Suprapubic skin (tissue), 4 donors: ENCODE measurements at regions not wholly inside any gene's neighbourhood (a gene's known extent, or its start where the extent isn't known, plus 50 kb on each side); places are given as distances from the start of the nearest gene placed in this dataset.

Source experiments
- DNase-seq, 2 donors: peaks; one replicate each; pipeline ENCODE4 v3.0.0-alpha.2; 2019; ENCODE audit warnings: low spot score in 2 of 2
- H3K27ac ChIP-seq: fragments of 200-600 bp; sonication (generic); one replicate; pipeline ENCODE4 v1.5.1; 2019
- H3K27me3 ChIP-seq: fragments of 200-600 bp; sonication (generic); one replicate; pipeline ENCODE4 v1.5.1; 2019
- H3K36me3 ChIP-seq: fragments of 200-600 bp; sonication (generic); one replicate; pipeline ENCODE4 v1.5.1; 2019
- H3K4me1 ChIP-seq: fragments of 200-600 bp; sonication (generic); one replicate; pipeline ENCODE4 v1.5.1; 2019
- H3K4me3 ChIP-seq: fragments of 200-600 bp; sonication (generic); one replicate; pipeline ENCODE4 v1.5.1; 2019; ENCODE audit warnings: mild to moderate bottlenecking
- H3K9me3 ChIP-seq: fragments of 200-600 bp; sonication (generic); one replicate; pipeline ENCODE4 v1.5.1; 2019
- CTCF ChIP-seq, 2 donors: fragments of 200-600 bp in 1 of 2; fragments of 450-650 bp in 1 of 2; sonication (generic) in 1 of 2; IDR thresholded peaks; one replicate each; pipeline ENCODE4 v1.5.1; 2016 to 2019; ENCODE audit warnings: antibody characterized with exemption in 2 of 2, mild to moderate bottlenecking in 1 of 2, moderate library complexity in 1 of 2
- EP300 ChIP-seq: sonication (generic); formaldehyde crosslinking; IDR thresholded peaks from one replicate; pipeline ENCODE4 v1.6.1; 2017; ENCODE audit warnings: antibody characterized with exemption
- POLR2A ChIP-seq, 2 donors: fragments of 450-650 bp; IDR thresholded peaks; one replicate each; pipeline ENCODE4 v1.6.1; 2017; ENCODE audit warnings: antibody characterized with exemption in 2 of 2, mild to moderate bottlenecking in 2 of 2, moderate library complexity in 2 of 2
- POLR2AphosphoS5 ChIP-seq, 3 donors: sonication (generic); formaldehyde crosslinking; IDR thresholded peaks; one replicate each; pipeline ENCODE4 v1.6.1; 2017; ENCODE audit warnings: antibody characterized with exemption in 3 of 3
- WGBS: methylation state at CpG from one replicate; pipeline ENCODE4 v1.1.5; 2018; 5-methylcytosine and 5-hydroxymethylcytosine counted together

DNA sequence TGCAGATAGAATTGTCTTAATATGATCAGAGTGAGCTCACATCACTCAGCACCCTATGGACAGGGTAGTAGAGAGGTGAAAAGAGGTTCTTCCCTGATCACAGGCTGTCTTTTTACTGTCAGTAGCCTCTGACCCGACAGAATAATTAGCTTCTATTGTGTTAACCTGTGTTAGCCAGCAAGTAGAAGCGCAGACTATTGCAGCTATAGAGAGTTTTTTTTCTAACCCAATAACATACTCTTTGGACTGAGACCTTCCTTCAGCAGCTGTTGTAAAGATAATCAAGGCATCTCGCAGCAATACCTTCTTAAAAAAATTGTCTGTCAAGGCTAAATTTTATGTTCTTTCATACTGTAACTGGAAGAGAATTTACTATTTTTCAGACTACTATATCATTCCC, 670.4 kb downstream of the ADCYAP1 start:
- no peaks in the 10 kb centered on the region for H3K27me3 ChIP-seq
- no peaks in the 10 kb centered on the region for H3K4me1 ChIP-seq
- DNase-seq: no peak
- H3K27ac ChIP-seq: no peak overlapping the region
- no peaks in the 10 kb centered on the region for H3K9me3 ChIP-seq
- WGBS: 40% methylated on average over 3 of the region's 3 CpGs
- H3K36me3 ChIP-seq: no peaks in the 10 kb centered on the region
- H3K4me3 ChIP-seq: no peak overlapping the region
- TF ChIP-seq CTCF (IDR thresholded peaks at IDR 0.05) (no peak), POLR2A (IDR thresholded peaks at IDR 0.05) (no peak), EP300 (no peak), POLR2AphosphoS5 (IDR thresholded peaks at IDR 0.05) (no peak)

DNA sequence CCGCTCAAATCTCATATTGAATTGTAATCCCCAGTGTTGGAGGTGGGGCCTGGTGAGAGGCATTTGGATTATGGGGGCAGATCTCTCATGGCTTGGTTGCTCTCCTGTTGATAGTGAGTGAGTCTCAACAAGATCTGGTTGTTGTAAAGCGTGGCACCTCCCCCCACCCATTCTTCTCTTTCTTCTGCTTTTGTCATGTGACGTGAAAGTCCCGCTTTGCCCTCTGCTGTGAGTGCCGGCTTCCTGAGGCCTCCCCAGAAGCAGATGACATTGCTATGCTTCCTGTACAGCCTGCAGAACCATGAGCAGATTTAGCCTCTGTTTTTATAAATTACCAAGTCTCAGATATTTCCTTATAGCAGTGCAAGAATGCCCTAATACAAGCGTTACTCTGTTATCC, 673.8 kb downstream of the ADCYAP1 start:
- H3K27ac ChIP-seq: no peak overlapping the region
- DNase-seq: no peak
- no peaks in the 10 kb centered on the region for H3K27me3 ChIP-seq
- no peaks in the 10 kb centered on the region for H3K4me1 ChIP-seq
- TF ChIP-seq POLR2A (IDR thresholded peaks at IDR 0.05) (no peak), POLR2AphosphoS5 (IDR thresholded peaks at IDR 0.05) (no peak), EP300 (no peak), CTCF (IDR thresholded peaks at IDR 0.05) (no peak)
- no peak overlapping the region for H3K4me3 ChIP-seq
- H3K36me3 ChIP-seq: no peaks in the 10 kb centered on the region
- no peaks in the 10 kb centered on the region for H3K9me3 ChIP-seq
- WGBS: 80% methylated on average over 6 of the region's 6 CpGs

DNA sequence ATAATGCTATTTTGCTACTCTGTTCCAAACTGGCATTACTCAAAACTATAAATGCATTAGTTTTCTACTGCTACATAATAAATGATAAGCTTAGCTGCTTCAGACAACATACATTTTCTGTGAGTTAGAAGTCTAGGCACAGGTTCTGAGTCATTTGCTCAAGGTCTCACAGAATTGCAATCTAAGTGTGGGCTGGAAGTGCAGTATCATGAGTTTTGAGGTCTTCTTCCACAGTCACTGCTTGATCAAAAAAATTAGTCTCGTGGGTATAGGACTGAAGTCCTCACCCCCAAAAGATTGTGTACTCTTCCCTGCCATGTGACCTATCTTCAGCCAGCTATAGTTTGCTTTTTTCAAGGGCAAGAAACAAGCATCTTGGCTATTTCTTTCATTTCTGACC, 676.9 kb downstream of the ADCYAP1 start:
- no peak for DNase-seq
- 71% methylated on average over 1 of the region's 1 CpG for WGBS
- no peak overlapping the region for H3K4me3 ChIP-seq
- H3K27me3 ChIP-seq: no peaks in the 10 kb centered on the region
- TF ChIP-seq EP300 (no peak), CTCF (IDR thresholded peaks at IDR 0.05) (no peak)
- H3K4me1 ChIP-seq: no peaks in the 10 kb centered on the region
- no peaks in the 10 kb centered on the region for H3K36me3 ChIP-seq
- H3K27ac ChIP-seq: no peak overlapping the region
- no peaks in the 10 kb centered on the region for H3K9me3 ChIP-seq

DNA sequence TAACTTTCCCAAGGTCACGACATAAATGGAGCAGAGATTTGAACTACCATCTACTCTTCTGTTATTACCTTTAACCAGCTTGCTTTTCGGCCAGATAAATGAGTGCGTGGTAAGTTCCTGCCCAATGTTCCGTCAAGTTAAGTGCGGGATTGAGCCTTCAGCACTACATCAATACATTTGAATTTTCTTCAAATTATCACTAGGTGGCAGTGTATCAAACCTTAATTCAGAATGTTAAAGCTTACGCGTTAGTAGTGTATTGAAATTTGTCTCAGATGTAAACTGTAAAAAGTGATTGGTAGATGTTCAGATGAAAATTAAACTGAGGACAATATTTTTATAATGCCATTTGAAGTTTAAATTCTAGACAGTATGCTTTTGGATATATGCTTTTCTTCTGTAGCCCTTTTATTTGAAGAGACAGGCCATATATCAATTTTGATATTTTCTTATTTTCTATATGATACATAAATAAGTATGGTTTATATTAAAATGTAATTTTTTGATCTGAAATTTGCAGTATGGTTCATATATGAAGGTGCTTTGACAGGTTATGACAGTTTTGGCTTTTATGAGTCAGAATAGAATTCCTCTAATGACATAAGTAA, 681.3 kb downstream of the ADCYAP1 start:
- Histone ChIP-seq H3K36me3 (no peaks in the 10 kb centered on the region), H3K4me1 (no peaks in the 10 kb centered on the region), H3K27ac (no peak overlapping the region), H3K9me3 (no peaks in the 10 kb centered on the region), H3K4me3 (no peak overlapping the region), H3K27me3 (no peaks in the 10 kb centered on the region)
- TF ChIP-seq EP300 (no peak), CTCF (IDR thresholded peaks at IDR 0.05) (peak in 1 of 2 donors; percentile 33), POLR2AphosphoS5 (IDR thresholded peaks at IDR 0.05) (no peak), POLR2A (IDR thresholded peaks at IDR 0.05) (no peak)
- DNase-seq: no peak
- WGBS: 5% methylated on average over 7 of the region's 7 CpGs

DNA sequence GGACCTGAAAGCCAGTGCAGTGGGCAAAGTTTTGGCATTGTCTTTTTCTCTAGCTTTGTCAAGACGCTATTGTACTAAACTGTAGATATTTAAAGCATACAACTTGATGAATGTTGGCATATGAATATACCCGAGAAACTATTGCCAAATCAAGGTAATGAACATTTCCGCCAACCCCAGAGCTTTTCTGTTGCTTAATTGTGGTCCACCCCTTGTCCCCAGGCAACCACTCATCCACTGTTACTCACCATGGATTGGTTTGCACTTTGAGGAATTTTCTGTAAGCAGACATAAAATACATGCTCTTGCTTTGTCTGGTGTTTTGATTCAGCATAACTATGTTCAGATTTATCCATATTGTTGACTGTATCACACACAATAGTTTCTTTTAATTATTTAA, 688.4 kb downstream of the ADCYAP1 start:
- no peak overlapping the region for H3K4me3 ChIP-seq
- no peaks in the 10 kb centered on the region for H3K9me3 ChIP-seq
- no peak for DNase-seq
- H3K27me3 ChIP-seq: no peaks in the 10 kb centered on the region
- WGBS: 60% methylated on average over 3 of the region's 3 CpGs
- TF ChIP-seq CTCF (IDR thresholded peaks at IDR 0.05) (no peak), POLR2A (IDR thresholded peaks at IDR 0.05) (no peak), EP300 (no peak), POLR2AphosphoS5 (IDR thresholded peaks at IDR 0.05) (no peak)
- no peaks in the 10 kb centered on the region for H3K36me3 ChIP-seq
- no peak overlapping the region for H3K27ac ChIP-seq
- no peaks in the 10 kb centered on the region for H3K4me1 ChIP-seq
